ENCODE measurements at regions not wholly inside any gene's neighbourhood (a gene's known extent, or its start where the extent isn't known, plus 50 kb on each side); places are given as distances from the start of the nearest gene placed in this dataset.

DNA sequence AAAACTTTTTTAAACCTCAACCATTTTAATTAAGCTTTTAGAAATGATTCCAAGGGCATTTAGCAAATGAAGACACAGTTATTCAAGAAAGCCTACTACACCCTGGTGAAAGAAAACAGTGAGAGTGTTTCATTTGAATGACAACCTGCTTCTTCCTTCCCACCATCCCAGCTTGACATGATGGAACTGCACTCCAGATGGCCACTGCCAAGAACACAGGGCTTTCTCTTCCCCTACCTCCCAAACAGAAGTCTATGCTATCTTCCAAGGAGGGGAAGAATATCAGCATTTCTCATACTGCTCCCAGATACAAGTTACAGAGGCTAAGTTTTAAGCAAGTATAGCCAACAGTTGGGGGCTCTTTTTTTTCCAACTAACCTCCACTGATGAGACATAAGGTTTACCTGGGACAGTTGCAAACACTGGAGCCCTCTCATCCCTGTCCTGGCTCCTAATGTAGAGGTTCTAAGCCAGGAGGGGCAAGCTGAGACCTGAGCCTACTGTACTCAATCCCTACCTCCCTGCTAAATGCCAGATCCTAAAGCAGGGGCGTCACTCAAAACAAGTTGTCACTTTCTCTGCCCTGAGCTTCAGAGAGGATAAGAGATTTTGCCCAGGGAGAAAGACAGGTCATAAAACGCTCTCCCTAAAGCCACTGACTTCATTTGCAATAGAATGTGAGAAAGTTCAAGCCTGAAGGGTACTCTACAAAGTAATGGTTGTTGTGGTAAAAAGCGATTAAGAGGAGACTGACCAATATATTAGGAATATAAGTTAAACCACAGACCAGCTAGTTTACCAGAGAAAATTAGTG, 88.5 kb upstream of the SLC27A6 start:
- intact Hi-C loops (cut with micrococcal nuclease) (no loop called here), dilution Hi-C loops (cut with MboI; ENCODE audit: extremely low pct_ligation_motif_present, low sequenced_read_pairs) (no loop called here)
- CTCF ChIA-PET = no interaction called here
- DNase-seq (ENCODE audit: low read depth, low spot score) = no peak
- Histone ChIP-seq H3K36me3 (ENCODE audit: control insufficient read depth in 2 of 2, extremely low read depth in 1 of 2, insufficient read depth in 2 of 2, low read length in 2 of 2) (no peaks in the 10 kb centered on the region), H3K9me3 (replicated peaks; ENCODE audit: control insufficient read depth, insufficient read depth, low read length) (no peaks in the 10 kb centered on the region), H3K27ac (ENCODE audit: insufficient read depth, low read depth, low read length) (no peak overlapping the region), H3K4me3 (replicated peaks in 1 of 3; ENCODE audit: insufficient read depth in 1 of 3, low read depth in 1 of 3, low read length in 3 of 3) (no peak overlapping the region), H3K9ac (replicated peaks; ENCODE audit: extremely low read depth, insufficient read depth, low read length) (no peak overlapping the region), H4K20me1 (replicated peaks; ENCODE audit: control insufficient read depth, extremely low read depth, insufficient read depth, low read length) (no peaks in the 10 kb centered on the region), H2AFZ (ENCODE audit: low read depth, low read length) (no peak overlapping the region), H3K9me1 (replicated peaks; ENCODE audit: control insufficient read depth, extremely low read depth, insufficient read depth, low read length) (no peaks in the 10 kb centered on the region), H3K4me2 (ENCODE audit: insufficient read depth, low read length) (no peak overlapping the region), H3K27me3 (ENCODE audit: control insufficient read depth in 2 of 2, insufficient read depth in 2 of 2, low read length in 2 of 2) (peaks cover 2 to 5% of the 10 kb centered on the region in 2 experiments), H3K4me1 (ENCODE audit: control insufficient read depth, extremely low read depth, insufficient read depth, low read length) (no peaks in the 10 kb centered on the region), H3K79me2 (ENCODE audit: control insufficient read depth, insufficient read depth, low read length) (no peaks in the 10 kb centered on the region)
- FAIRE-seq = no peak
- BruUV-seq (replicated peaks) = no TSS peak
- POLR2A ChIA-PET = no interaction called here
- TF ChIP-seq, protein P1, sequence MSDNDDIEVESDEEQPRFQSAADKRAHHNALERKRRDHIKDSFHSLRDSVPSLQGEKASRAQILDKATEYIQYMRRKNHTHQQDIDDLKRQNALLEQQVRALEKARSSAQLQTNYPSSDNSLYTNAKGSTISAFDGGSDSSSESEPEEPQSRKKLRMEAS (IDR thresholded peaks at IDR 0.05; ENCODE audit: insufficient read depth, insufficient read length) = no peak
- no peak for TF ChIP-seq POLR2AphosphoS5 (IDR thresholded peaks at IDR 0.05; ENCODE audit: insufficient read depth, low read depth, low read length)
- TF ChIP-seq, protein P2, sequence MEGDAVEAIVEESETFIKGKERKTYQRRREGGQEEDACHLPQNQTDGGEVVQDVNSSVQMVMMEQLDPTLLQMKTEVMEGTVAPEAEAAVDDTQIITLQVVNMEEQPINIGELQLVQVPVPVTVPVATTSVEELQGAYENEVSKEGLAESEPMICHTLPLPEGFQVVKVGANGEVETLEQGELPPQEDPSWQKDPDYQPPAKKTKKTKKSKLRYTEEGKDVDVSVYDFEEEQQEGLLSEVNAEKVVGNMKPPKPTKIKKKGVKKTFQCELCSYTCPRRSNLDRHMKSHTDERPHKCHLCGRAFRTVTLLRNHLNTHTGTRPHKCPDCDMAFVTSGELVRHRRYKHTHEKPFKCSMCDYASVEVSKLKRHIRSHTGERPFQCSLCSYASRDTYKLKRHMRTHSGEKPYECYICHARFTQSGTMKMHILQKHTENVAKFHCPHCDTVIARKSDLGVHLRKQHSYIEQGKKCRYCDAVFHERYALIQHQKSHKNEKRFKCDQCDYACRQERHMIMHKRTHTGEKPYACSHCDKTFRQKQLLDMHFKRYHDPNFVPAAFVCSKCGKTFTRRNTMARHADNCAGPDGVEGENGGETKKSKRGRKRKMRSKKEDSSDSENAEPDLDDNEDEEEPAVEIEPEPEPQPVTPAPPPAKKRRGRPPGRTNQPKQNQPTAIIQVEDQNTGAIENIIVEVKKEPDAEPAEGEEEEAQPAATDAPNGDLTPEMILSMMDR (IDR thresholded peaks at IDR 0.05; ENCODE audit: extremely low read depth in 1 of 2, insufficient read depth in 1 of 2, low read depth in 1 of 2, low read length in 2 of 2) = no peak
- TF ChIP-seq POLR2A (IDR thresholded peaks at IDR 0.05; ENCODE audit: low read depth, low read length) = no peak
- TF ChIP-seq EZH2 (IDR thresholded peaks at IDR 0.05; ENCODE audit: borderline replicate concordance, low read depth, low read length, severe bottlenecking) = no peak
- no peak for TF ChIP-seq JUN (IDR thresholded peaks at IDR 0.05; ENCODE audit: borderline replicate concordance, insufficient read depth, insufficient read length, low read depth)
- TF ChIP-seq GATA2 (IDR thresholded peaks at IDR 0.05; ENCODE audit: insufficient read depth, insufficient read length, low read depth, low read length) = no peak
- no peak for TF ChIP-seq FOS (IDR thresholded peaks at IDR 0.05; ENCODE audit: borderline replicate concordance, insufficient read depth, low read length)
- no peak for TF ChIP-seq MYC (IDR thresholded peaks at IDR 0.05; ENCODE audit: low read depth, low read length)

Measured in endothelial cell of umbilical vein (primary cell).